GM19372 (cell line): ENCODE measurements at regions not wholly inside any gene's neighbourhood (a gene's known extent, or its start where the extent isn't known, plus 50 kb on each side); places are given as distances from the start of the nearest gene placed in this dataset.
A peak's percentile ranks its signal among the peaks of the same experiment; 100 is the strongest.

ENCODE experiments used
- ATAC-seq: cut with Tn5 transposase; IDR thresholded peaks from one replicate; pipeline ENCODE4 v1.9.1; 2021; ENCODE audit warnings: mild to moderate bottlenecking, low read depth, moderate library complexity; ENCODE audit not compliant: unreplicated experiment

- peak; percentile 85 for ATAC-seq
Measured at GRCh38 chr14:66140213-66140918, 345.8 kb upstream of the CCDC196 start.

GRCh38 chr14:66140963-66141362 is 345.2 kb upstream of the CCDC196 start:
- ATAC-seq: no peak

- no peak for ATAC-seq
Measured at GRCh38 chr14:66141733-66142132, 344.4 kb upstream of the CCDC196 start.

DNA sequence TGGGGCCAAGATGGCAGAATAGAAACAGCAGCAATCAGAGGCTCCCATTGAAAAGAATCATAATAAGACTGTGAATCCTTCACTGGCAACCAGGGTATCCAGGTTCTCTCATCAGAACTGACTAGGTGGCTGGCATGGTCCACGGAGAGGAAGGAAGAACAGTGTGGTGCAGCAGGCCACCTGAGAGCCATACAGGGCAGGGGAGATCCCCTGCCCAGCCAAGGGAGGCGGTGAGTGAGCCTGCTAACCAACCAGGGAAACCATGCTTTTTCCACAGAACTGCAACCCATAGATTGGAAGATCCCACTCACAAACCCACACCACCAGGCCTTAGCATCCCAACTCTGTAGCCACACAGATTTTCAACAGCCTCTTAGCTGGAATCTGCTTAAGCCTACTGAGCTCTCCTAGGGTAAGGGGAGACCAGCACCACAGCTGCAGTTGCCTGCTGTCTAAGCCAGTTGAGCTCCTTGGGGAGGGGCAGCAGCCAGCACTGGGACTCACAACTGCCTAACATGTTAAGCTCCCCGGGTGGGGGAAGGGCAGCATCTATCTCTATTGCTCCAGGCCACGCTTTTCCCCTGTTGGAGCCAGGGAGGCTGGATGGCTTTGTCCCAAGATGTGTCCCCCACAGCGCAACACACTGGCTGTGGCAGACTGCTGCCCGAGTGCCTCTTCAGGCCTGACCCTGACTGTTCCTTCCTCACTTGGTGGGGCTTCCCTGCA is 342.6 kb upstream of the CCDC196 start:
- no peak for ATAC-seq

DNA sequence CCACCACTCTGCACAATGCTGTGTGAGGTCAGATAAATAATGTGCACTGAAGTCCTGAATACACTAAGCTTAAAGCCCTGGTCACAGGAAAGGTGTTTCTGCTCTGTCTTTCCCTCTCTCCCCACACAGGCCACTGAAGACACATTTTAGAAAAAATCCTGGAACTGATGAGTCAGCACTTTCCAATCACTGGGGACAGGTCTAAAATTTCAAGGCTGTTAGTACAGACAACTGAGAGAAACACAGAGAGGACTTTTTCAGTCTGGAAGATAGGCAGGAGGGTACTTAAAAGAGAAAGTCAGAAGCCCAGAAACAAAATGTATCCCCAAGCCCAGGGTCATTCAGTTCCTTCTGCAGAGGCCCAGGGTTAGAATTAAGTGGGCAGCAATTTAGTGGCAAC is 333.9 kb upstream of the CCDC196 start:
- ATAC-seq: no peak

DNA sequence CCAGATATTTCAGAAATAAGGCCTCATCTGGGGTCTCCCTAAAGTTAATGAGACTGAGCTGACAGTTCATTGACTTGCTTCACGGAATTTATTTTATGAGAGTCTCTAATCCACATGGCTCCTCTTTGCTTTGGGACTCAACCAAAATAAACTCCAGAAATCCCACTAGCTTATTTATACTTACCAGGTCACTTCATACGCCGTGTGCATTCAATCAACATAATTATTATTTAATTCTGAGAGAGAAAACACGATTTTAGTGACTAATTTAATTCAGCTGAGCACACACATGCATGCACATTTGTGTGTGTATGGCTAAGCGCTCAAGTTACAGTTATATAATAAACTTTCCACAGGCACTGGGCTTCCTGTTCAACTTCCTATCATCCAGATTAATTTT is 333.4 kb upstream of the CCDC196 start:
- ATAC-seq: no peak

GRCh38 chr14:66163023-66163422 is 323.1 kb upstream of the CCDC196 start:
- ATAC-seq: no peak

DNA sequence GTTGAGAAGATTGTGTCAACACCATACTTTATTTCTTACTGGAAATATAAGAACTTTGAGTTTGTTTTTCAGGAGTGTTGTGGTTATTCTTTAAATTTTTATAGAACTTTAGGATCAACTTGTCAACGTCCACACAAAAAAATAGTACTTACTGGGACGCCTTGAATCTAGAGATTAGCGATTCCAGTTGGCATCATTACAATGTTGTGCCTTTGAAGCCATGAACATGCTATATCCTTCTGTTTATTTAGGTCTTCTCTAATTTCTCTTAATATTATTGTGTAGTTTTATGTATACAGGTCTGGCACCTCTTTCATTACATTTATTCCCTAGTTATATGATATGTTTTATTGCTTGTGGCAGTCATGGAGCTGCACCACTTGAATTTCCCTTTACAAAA is 320.8 kb upstream of the CCDC196 start:
- ATAC-seq: no peak

DNA sequence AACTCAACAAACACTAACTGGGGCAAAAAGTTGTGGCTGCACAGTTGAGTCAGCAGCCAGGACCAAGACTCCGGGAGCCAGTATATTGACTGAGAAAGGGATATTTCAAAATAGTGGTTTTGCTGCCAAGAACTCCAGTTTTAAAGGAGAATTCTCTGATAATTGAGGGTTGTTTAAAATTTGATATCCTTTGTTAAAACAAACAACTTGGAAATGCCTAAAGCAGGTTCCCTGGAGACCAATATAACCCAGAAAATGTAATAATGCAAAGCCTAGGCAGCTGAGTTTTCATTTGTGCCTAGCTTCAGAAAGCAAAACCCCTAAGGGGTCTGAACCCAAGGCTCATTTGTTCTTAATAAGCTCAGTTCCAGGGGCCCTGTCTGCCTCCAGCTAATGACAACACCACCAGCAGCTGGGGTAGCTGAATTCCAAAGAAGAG is 311.7 kb upstream of the CCDC196 start:
- no peak for ATAC-seq

GRCh38 chr14:66177935-66178334 is 308.2 kb upstream of the CCDC196 start:
- no peak for ATAC-seq

DNA sequence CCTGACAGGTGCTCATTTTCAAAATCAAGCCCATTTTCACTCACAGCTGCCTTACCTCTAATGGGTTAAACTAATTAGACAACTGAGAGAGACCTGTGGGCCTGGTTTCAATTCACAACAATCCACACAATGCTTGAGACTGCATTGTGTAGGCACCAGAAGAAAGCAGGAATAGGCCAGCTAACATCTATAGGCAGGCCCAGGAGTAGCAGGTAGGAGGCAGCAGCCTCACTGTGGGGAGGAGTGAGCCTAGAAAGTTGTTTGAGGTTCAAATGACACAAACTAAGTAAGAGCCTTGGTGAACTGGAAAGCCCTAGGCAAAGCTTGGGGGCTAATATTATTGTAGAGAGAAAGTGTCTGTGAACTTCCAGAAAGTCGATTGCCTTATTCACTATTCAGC is 289.5 kb upstream of the CCDC196 start:
- ATAC-seq: no peak

DNA sequence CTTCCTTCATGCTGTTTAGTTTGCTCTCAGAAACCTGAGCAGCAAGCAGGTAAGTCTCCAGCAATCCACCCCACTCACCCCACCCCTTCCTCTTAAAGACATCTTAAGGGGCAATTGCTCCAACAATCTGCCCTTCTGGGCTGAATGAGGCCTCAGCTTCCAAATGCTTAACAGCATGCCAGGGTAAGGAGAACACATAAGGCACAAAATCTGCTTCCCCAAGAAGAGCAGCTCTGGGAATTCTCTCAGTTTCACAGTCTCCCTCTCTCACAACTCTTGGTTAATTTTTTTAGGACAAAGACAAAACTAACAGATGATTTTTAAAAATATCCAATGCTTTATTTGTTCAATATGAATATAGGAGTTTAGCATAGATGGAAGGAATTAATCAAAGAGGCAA is 288.9 kb upstream of the CCDC196 start:
- no peak for ATAC-seq

DNA sequence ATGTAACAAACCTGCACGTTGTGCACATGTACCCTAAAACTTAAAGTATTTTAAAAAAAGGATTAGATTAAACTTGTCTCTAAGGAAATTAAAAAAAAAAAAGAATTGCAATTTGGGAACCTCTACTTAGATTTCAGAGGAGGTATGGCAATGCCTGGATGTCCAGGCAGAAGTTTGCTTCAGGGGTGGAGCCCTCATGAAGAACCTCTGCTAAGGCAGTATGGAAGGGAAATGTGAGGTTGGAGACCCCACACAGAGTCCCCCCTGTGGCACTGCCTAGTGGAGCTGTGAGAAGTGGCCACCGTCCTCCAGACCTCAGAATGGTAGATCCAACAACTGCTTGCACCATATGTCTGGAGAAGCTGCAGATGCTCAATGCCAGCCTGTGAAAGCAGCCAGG is 279.6 kb upstream of the CCDC196 start:
- ATAC-seq: no peak

- no peak for ATAC-seq
Measured at GRCh38 chr14:66216763-66217162, 269.4 kb upstream of the CCDC196 start.

DNA sequence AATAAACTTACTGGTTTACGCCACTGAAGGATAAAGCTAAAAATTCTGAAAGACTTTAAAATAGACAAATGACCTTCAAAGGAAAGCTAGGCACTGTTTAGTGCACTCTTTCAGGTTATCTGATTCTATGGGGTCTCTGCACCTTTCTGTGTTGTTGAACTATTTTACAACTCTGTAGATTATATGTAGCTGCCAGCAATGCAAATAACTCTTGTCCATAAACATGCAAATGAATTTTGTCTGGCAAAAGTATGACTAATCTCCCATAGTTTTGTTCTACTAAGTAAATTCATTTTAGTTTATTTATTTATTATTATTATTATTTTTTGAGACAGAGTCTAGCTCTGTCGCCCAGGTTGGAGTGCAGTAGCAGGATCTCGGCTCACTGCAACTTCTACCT is 266.3 kb upstream of the CCDC196 start:
- no peak for ATAC-seq

DNA sequence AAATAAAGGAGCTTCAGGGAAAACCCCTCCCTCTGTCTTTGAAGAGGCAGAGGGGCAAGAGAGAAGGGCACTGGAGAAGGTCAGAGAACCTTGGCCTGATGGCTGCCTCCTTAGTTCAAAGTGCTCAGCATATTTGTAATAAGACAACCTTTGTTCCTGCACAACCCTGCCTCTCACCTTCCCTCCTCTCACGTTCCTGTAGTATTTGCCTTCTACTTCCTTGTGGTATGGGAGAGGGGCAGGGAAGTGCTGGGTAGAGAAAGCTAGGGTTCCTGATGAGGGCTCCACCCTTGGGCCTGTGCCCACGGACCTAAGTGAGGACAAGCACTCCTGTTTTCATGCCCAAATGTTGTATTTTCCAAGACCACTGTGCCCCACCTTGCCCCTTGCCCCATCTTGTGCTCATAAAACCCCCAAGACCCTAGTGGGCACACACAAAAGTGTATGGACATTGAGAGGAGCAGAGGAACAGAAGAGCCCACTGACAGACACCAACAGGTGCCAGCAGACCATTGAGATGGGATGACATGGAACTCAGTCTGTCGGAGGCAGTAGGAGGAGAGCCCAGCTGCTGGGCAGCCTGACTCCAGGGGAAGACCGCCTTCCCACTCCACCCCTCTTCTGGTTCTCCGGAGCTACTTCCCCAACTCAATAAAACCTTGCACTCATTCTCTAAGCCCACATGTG is 261.5 kb upstream of the CCDC196 start:
- ATAC-seq: no peak

GRCh38 chr14:66225337-66225736 is 260.8 kb upstream of the CCDC196 start:
- ATAC-seq: no peak

DNA sequence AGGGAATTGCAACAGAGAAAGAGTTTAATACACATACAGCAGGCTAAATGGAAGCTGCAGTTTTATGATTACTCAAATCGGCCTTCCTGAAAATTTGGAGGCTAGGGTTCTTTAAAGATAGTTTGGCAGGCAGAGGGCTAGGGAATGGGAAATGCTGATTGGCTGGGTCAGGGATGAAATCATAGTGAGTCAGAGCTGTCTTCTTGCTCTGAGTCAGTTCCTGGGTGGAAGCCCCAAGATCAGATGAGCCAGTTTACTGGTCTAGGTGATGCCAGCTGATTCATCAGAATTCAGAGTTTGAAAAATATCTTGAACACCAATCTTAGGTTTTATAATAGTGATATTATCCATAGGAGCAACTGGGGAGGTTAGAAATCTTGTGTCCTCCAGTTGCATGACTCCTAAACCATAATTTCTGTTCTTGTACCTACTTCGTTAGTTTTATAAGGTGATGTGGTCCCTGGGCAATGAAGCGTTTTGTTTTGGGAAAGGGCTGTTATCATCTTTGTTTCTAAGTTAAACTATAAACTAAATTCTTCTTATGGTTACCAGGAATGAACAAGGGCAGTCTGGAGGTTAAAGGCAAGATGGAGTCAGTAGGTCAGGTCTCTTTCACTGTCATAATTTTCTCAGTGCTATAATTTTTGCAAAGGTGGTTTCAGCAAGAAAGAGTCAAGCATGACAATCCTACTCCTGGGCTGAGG is 257.8 kb upstream of the CCDC196 start:
- ATAC-seq: no peak

- ATAC-seq: no peak
Measured at GRCh38 chr14:66231820-66232219, 254.4 kb upstream of the CCDC196 start.

DNA sequence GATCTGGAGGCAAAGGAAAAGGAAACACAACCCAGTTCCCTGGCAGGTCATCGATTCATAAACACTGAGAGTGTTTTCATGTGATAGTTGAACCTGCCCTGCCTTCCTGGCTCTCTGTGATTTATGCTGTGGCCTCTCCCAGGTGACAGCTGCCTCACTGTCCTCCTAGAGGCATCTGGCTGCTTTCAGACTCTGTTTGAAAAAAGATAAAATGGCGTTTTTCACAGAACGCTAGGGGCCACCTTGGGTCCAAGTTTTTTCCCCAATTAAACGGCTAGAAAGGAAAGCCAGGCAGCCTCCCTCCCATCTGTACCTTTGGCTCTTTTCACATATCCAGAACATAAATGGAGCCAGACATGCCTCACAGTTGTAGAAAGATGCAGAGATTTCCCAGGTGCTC is 252.6 kb upstream of the CCDC196 start:
- no peak for ATAC-seq

- no peak for ATAC-seq
Measured at GRCh38 chr14:66234411-66234810, 251.8 kb upstream of the CCDC196 start.
